HCT116 (cell line): ENCODE measurements at regions not wholly inside any gene's neighbourhood (a gene's known extent, or its start where the extent isn't known, plus 50 kb on each side); places are given as distances from the start of the nearest gene placed in this dataset.
"Not testable (repeated sequence)": the region's sequence is repeated elsewhere in the genome, so short reads cannot be mapped to it uniquely, and the experiment has no call there.

Experiments
- ATAC-seq: fragments of 200-7000 bp; cut with Tn5 transposase; 2 replicates; pipeline ENCODE4 v1.9.1; 2020; ENCODE audit warnings: mild to moderate bottlenecking, moderate library complexity
- BruUV-seq: library from RNA; stranded (reverse); fragments of 400-500 nt; replicated peaks from 2 replicates; lab custom pipeline; 2021; lab: Mats Ljungman, UMichigan
- CTCF ChIA-PET: fragments of 300-600 bp; sonication (Branson Sonifier 250); formaldehyde crosslinking; loops from one replicate; lab custom pipeline; 2021; ENCODE audit warnings: antibody characterized with exemption; lab: Charles Lee
- POLR2A ChIA-PET: fragments of 300-600, 350-600 bp; sonication (Branson Sonifier 250); formaldehyde crosslinking; loops from one replicate; lab custom pipeline; 2021; ENCODE audit warnings: antibody characterized with exemption; lab: Charles Lee
- RAD21 ChIA-PET, 2 experiments: fragments of 300-600 bp; sonication (Branson Sonifier 250); formaldehyde crosslinking; loops; one replicate each; lab custom pipeline; 2023; ENCODE audit warnings: low total read pairs in 2 of 2; ENCODE audit not compliant: uncharacterized antibody in 2 of 2, unreplicated experiment in 2 of 2, low non-redundant PET in 1 of 2; lab: Charles Lee
- DNase-seq: peaks from one replicate; pipeline ENCODE4 v3.0.0-alpha.2; 2010; ENCODE audit warnings: low read depth, low spot score
- H2AFZ ChIP-seq: fragments of 200-600 bp; shearing (Covaris generic), sonication (generic); 2 replicates; pipeline ENCODE4 v1.6.1; 2017; ENCODE audit warnings: low read depth, mixed run types, mixed read lengths, antibody characterized with exemption, low read length; ENCODE audit not compliant: poor library complexity, severe bottlenecking
- H3K27ac ChIP-seq: 2 replicates; pipeline ENCODE4 v1.5.1; 2012; ENCODE audit warnings: low read depth, low read length
- H3K27me3 ChIP-seq: fragments of 200-600 bp; sonication (generic); 2 replicates; pipeline ENCODE4 v1.6.1; 2016; ENCODE audit warnings: mixed run types, low read length, mixed read lengths; ENCODE audit not compliant: insufficient read depth
- H3K36me3 ChIP-seq, 2 experiments: fragments of 200-500 bp in 1 of 2; fragments of 200-600 bp in 1 of 2; sonication (Bioruptor generic) in 1 of 2; sonication (generic) in 1 of 2; 2 replicates each; pipeline versions ENCODE4 v1.5.1 to v1.6.1; 2014 to 2016; ENCODE audit warnings: low read length in 2 of 2, inconsistent platforms in 1 of 2, mixed read lengths in 1 of 2, mixed run types in 1 of 2; ENCODE audit not compliant: insufficient read depth in 2 of 2, control insufficient read depth in 1 of 2
- H3K4me1 ChIP-seq, 2 experiments: fragments of 200-600 bp in 1 of 2; sonication (generic) in 1 of 2; 2 replicates each; pipeline versions ENCODE4 v1.5.1 to v1.6.1; 2012 to 2017; ENCODE audit warnings: low read length in 2 of 2, inconsistent platforms in 1 of 2, mild to moderate bottlenecking in 1 of 2, mixed read lengths in 1 of 2, mixed run types in 1 of 2, moderate library complexity in 1 of 2; ENCODE audit not compliant: insufficient read depth in 2 of 2, control insufficient read depth in 1 of 2
- H3K4me2 ChIP-seq: fragments of 200-600 bp; sonication (generic); 2 replicates; pipeline ENCODE4 v1.6.1; 2017; ENCODE audit warnings: mixed run types, low read length, mixed read lengths
- H3K4me3 ChIP-seq, 2 experiments: fragments of 200-600 bp in 1 of 2; sonication (generic) in 1 of 2; replicated peaks in 1 of 2; 2 replicates each; pipeline ENCODE4 v1.5.1; 2011 to 2016; ENCODE audit warnings: low read length in 2 of 2, control low read depth in 1 of 2, low read depth in 1 of 2, mild to moderate bottlenecking in 1 of 2, mixed read lengths in 1 of 2, mixed run types in 1 of 2
- H3K79me2 ChIP-seq: fragments of 200-600 bp; sonication (generic); 2 replicates; pipeline ENCODE4 v1.6.1; 2017; ENCODE audit warnings: mild to moderate bottlenecking, mixed run types, low read length, moderate library complexity, mixed read lengths; ENCODE audit not compliant: insufficient read depth
- H3K9ac ChIP-seq: fragments of 200-600 bp; sonication (generic); 2 replicates; pipeline ENCODE4 v1.6.1; 2016; ENCODE audit warnings: low read length, mixed read lengths
- H3K9me2 ChIP-seq: fragments of 200-600 bp; sonication (generic), shearing (Covaris generic); 2 replicates; pipeline ENCODE4 v1.6.1; 2017; ENCODE audit warnings: mixed run types, mild to moderate bottlenecking, moderate library complexity; ENCODE audit not compliant: insufficient read depth
- H3K9me3 ChIP-seq, 2 experiments: fragments of 200-500 bp in 1 of 2; fragments of 200-600 bp in 1 of 2; sonication (Bioruptor generic) in 1 of 2; sonication (generic) in 1 of 2; 2 replicates each; pipeline ENCODE4 v1.6.1; 2014 to 2017; ENCODE audit warnings: low read length in 2 of 2, mixed read lengths in 2 of 2, inconsistent platforms in 1 of 2, low read depth in 1 of 2, mild to moderate bottlenecking in 1 of 2, mixed run types in 1 of 2, moderate library complexity in 1 of 2; ENCODE audit not compliant: control insufficient read depth in 1 of 2, insufficient read depth in 1 of 2
- H4K20me1 ChIP-seq: fragments of 200-600 bp; sonication (generic), shearing (Covaris generic); 2 replicates; pipeline ENCODE4 v1.6.1; 2017; ENCODE audit warnings: mixed run types, mild to moderate bottlenecking, moderate library complexity; ENCODE audit not compliant: insufficient read depth
- ELF1 ChIP-seq: IDR thresholded peaks from 2 replicates; pipeline ENCODE4 v1.6.1; 2012; ENCODE audit warnings: low read depth, borderline replicate concordance
- EZH2 ChIP-seq: fragments of 200-600 bp; sonication (generic); IDR thresholded peaks from 2 replicates; pipeline ENCODE4 v1.6.1; 2017; ENCODE audit warnings: antibody characterized with exemption, mixed run types
- EZH2phosphoT487 ChIP-seq: fragments of 200-600 bp; IDR thresholded peaks from 2 replicates; pipeline ENCODE4 v1.6.1; 2018; ENCODE audit warnings: antibody characterized with exemption, borderline replicate concordance
- POLR2A ChIP-seq: IDR thresholded peaks from 2 replicates; pipeline ENCODE4 v1.7.0; 2011; ENCODE audit warnings: borderline replicate concordance; ENCODE audit not compliant: insufficient read depth, insufficient read length; ENCODE audit errors: extremely low read depth
- SP1 ChIP-seq: IDR thresholded peaks from 2 replicates; pipeline ENCODE4 v1.6.1; 2012; ENCODE audit warnings: low read depth
- intact Hi-C: fragments of 100-400 bp; cut with micrococcal nuclease; formaldehyde crosslinking; loops from 2 replicates; pipeline ENCODE4 v1.10.0; 2022
- TF ChIP-seq, protein P1 (sequence below), 3 experiments: fragments of 200-600 bp in 1 of 3; sonication (generic) in 1 of 3; IDR thresholded peaks in 2 of 3; conservative IDR thresholded peaks in 1 of 3; 2 replicates each; pipeline ENCODE4 v1.5.1; 2012 to 2017; ENCODE audit warnings: low read depth in 2 of 3, low read length in 2 of 3, antibody characterized with exemption in 1 of 3, borderline replicate concordance in 1 of 3, control low read depth in 1 of 3, mild to moderate bottlenecking in 1 of 3, mixed read lengths in 1 of 3, mixed run types in 1 of 3, moderate library complexity in 1 of 3; ENCODE audit not compliant: insufficient read depth in 1 of 3
- TF ChIP-seq, protein P2 (sequence below): IDR thresholded peaks from 2 replicates; pipeline ENCODE4 v1.6.1; 2012; ENCODE audit warnings: low read depth
- TF ChIP-seq, protein P3 (sequence below): IDR thresholded peaks from 2 replicates; pipeline ENCODE4 v1.6.1; 2012

DNA sequence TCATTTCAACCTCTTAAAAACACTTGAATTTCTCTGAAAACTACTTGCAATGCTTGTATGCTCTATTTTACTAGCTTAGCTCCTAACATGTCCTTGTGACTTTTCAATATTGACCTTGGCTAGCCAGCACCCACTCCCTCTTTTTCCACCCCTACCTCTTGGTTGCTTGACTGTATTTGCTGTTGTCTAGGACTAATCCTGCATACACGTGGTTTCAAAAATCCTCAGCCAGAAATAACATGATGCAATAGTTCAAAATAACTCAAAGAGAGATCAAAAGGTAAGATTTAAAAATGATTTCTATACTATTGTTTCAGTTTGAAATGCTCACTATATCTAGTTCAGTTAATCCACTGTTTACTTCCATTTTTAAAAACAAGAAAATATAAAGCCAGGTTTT lies 102.3 kb upstream of the TBX18 start:
- Histone ChIP-seq H4K20me1 (no peaks in the 10 kb centered on the region), H3K4me3 (no peak overlapping the region), H3K4me2 (no peak overlapping the region), H3K36me3 (no peaks in the 10 kb centered on the region), H3K9ac (no peak overlapping the region), H3K4me1 (no peaks in the 10 kb centered on the region), H2AFZ (no peak overlapping the region), H3K9me2 (no peaks in the 10 kb centered on the region; the same call in 1 of the 2 replicates), H3K27ac (no peak overlapping the region), H3K27me3 (peaks cover 4% of the 10 kb centered on the region; the same call in 1 of the 2 replicates), H3K79me2 (no peaks in the 10 kb centered on the region), H3K9me3 (no peaks in the 10 kb centered on the region)
- RAD21 ChIA-PET: no interaction called here
- intact Hi-C loops: no loop called here
- POLR2A ChIA-PET: no interaction called here
- no peak for ATAC-seq
- no TSS peak for BruUV-seq
- no peak for DNase-seq
- CTCF ChIA-PET: no interaction called here
- TF ChIP-seq, protein P1, sequence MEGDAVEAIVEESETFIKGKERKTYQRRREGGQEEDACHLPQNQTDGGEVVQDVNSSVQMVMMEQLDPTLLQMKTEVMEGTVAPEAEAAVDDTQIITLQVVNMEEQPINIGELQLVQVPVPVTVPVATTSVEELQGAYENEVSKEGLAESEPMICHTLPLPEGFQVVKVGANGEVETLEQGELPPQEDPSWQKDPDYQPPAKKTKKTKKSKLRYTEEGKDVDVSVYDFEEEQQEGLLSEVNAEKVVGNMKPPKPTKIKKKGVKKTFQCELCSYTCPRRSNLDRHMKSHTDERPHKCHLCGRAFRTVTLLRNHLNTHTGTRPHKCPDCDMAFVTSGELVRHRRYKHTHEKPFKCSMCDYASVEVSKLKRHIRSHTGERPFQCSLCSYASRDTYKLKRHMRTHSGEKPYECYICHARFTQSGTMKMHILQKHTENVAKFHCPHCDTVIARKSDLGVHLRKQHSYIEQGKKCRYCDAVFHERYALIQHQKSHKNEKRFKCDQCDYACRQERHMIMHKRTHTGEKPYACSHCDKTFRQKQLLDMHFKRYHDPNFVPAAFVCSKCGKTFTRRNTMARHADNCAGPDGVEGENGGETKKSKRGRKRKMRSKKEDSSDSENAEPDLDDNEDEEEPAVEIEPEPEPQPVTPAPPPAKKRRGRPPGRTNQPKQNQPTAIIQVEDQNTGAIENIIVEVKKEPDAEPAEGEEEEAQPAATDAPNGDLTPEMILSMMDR (IDR thresholded peaks at IDR 0.05 in 2 of 3, conservative IDR thresholded peaks at IDR 0.05 in 1 of 3; ENCODE audit: borderline replicate concordance in 1 of 3, insufficient read depth in 1 of 3, low read depth in 2 of 3, low read length in 2 of 3): no peak
- no peak for TF ChIP-seq ELF1
- no peak for TF ChIP-seq POLR2A
- TF ChIP-seq, protein P2, sequence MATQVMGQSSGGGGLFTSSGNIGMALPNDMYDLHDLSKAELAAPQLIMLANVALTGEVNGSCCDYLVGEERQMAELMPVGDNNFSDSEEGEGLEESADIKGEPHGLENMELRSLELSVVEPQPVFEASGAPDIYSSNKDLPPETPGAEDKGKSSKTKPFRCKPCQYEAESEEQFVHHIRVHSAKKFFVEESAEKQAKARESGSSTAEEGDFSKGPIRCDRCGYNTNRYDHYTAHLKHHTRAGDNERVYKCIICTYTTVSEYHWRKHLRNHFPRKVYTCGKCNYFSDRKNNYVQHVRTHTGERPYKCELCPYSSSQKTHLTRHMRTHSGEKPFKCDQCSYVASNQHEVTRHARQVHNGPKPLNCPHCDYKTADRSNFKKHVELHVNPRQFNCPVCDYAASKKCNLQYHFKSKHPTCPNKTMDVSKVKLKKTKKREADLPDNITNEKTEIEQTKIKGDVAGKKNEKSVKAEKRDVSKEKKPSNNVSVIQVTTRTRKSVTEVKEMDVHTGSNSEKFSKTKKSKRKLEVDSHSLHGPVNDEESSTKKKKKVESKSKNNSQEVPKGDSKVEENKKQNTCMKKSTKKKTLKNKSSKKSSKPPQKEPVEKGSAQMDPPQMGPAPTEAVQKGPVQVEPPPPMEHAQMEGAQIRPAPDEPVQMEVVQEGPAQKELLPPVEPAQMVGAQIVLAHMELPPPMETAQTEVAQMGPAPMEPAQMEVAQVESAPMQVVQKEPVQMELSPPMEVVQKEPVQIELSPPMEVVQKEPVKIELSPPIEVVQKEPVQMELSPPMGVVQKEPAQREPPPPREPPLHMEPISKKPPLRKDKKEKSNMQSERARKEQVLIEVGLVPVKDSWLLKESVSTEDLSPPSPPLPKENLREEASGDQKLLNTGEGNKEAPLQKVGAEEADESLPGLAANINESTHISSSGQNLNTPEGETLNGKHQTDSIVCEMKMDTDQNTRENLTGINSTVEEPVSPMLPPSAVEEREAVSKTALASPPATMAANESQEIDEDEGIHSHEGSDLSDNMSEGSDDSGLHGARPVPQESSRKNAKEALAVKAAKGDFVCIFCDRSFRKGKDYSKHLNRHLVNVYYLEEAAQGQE: no peak
- no peak for TF ChIP-seq EZH2
- TF ChIP-seq EZH2phosphoT487: no peak
- TF ChIP-seq SP1: no peak
- TF ChIP-seq, protein P3, sequence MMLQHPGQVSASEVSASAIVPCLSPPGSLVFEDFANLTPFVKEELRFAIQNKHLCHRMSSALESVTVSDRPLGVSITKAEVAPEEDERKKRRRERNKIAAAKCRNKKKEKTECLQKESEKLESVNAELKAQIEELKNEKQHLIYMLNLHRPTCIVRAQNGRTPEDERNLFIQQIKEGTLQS: no peak
- TF ChIP-seq, all 23 proteins: peak for 0

DNA sequence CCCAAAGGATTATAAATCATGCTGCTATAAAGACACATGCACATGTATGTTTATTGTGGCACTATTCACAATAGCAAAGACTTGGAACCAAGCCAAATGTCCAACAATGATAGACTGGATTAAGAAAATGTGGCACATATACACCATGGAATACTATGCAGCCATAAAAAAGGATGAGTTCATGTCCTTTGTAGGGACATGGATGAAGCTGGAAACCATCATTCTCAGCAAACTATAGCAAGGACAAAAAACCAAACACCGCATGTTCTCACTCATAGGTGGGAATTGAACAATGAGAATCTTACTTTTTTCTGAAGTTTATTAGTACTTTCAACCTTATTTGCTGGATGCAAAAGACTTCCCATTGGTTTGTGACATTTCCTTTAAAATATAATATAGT lies 101.0 kb upstream of the TBX18 start:
- H3K4me1 ChIP-seq, H3K27me3 ChIP-seq, POLR2A ChIA-PET, CTCF ChIA-PET, H3K27ac ChIP-seq, H3K9ac ChIP-seq, H3K4me2 ChIP-seq, H3K9me3 ChIP-seq, H4K20me1 ChIP-seq, BruUV-seq, H3K79me2 ChIP-seq, DNase-seq, ATAC-seq, intact Hi-C loops, H3K4me3 ChIP-seq, H2AFZ ChIP-seq, H3K36me3 ChIP-seq, RAD21 ChIA-PET, H3K9me2 ChIP-seq: not testable (repeated sequence)
